DOHH2 (cell line): ENCODE measurements at regions not wholly inside any gene's neighbourhood (a gene's known extent, or its start where the extent isn't known, plus 50 kb on each side); places are given as distances from the start of the nearest gene placed in this dataset.

Experiments used
- CTCF ChIP-seq: fragments of 200-600 bp; sonication (generic); IDR thresholded peaks from one replicate; pipeline ENCODE4 v1.5.1; 2014; ENCODE audit warnings: antibody characterized with exemption, mild to moderate bottlenecking, low read depth, low read length; ENCODE audit not compliant: poor library complexity, severe bottlenecking
- EZH2phosphoT487 ChIP-seq: fragments of 200-600 bp; sonication (generic); IDR thresholded peaks from 2 replicates; pipeline ENCODE4 v1.6.1; 2017; ENCODE audit warnings: borderline replicate concordance, mild to moderate bottlenecking, antibody characterized with exemption, low read length, moderate library complexity, mixed read lengths

GRCh38 chr4:164312671-164313070, 441.3 kb upstream of the SMIM31 start:
- TF ChIP-seq CTCF (no peak), EZH2phosphoT487 (no peak)
